Astrocyte of the cerebellum (primary cell): ENCODE measurements at regions not wholly inside any gene's neighbourhood (a gene's known extent, or its start where the extent isn't known, plus 50 kb on each side); places are given as distances from the start of the nearest gene placed in this dataset.
"Not testable (repeated sequence)": the region's sequence is repeated elsewhere in the genome, so short reads cannot be mapped to it uniquely, and the experiment has no call there.

Source experiments
- DNase-seq: peaks from one replicate; pipeline ENCODE4 v3.0.0-alpha.2; 2011; ENCODE audit warnings: low read depth
- H3K4me3 ChIP-seq: 2 replicates; pipeline ENCODE4 v1.5.1; 2011; ENCODE audit warnings: mild to moderate bottlenecking, low read depth, low read length, moderate library complexity
- CTCF ChIP-seq: IDR thresholded peaks from 2 replicates; pipeline ENCODE4 v1.5.1; 2012; ENCODE audit warnings: low read length, low read depth, moderate library complexity, mild to moderate bottlenecking; ENCODE audit errors: missing control alignments
- in situ Hi-C: cut with HindIII; loops from 2 replicates; pipeline ENCODE4 v1.10.0; 2017; ENCODE audit warnings: low sequenced_read_pairs

GRCh38 chr14:37711356-37711830, 116.0 kb downstream of the TTC6 start:
- DNase-seq, result no peak
- H3K4me3 ChIP-seq, result no peak overlapping the region
- in situ Hi-C loops, result loop anchor here (25.0 kb wide), 1 partner anchor 176 kb away; no protein-coding TSS in a partner anchor
- no peak for TF ChIP-seq CTCF

- in situ Hi-C loops, result loop anchor here (25.0 kb wide), 1 partner anchor 175 kb away; no protein-coding TSS in a partner anchor
- TF ChIP-seq CTCF, result no peak
- no peak overlapping the region for H3K4me3 ChIP-seq
- DNase-seq, result no peak
These were observed 116.5 kb downstream of the TTC6 start for GRCh38 chr14:37711831-37712475.

- DNase-seq, H3K4me3 ChIP-seq: not testable (repeated sequence)
- in situ Hi-C loops, result loop anchor here (25.0 kb wide), 1 partner anchor 175 kb away; no protein-coding TSS in a partner anchor
These were observed 117.0 kb downstream of the TTC6 start for GRCh38 chr14:37712476-37712860.

GRCh38 chr14:37712976-37713431, 117.6 kb downstream of the TTC6 start:
- H3K4me3 ChIP-seq, result no peak overlapping the region
- DNase-seq, result no peak
- no peak for TF ChIP-seq CTCF
- in situ Hi-C loops, result loop anchor here (25.0 kb wide), 1 partner anchor 174 kb away; no protein-coding TSS in a partner anchor

DNA sequence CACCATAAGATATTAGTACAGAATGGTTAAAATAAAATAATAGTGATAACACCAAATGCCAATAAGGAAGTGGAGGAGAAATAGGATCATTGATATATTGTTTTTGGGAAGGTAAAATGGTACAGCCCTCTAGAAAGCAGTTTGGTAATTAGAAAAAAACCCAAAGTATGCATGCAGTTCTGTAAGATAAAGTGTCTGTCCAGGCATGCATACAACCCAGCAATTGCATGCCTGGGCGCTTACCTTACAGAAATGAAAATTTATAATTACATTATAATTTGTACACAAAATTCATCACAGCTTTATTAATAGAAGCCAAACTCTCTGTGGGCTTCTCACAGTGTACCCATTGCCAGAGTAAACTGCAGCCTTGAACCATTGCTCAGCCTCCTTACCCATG, 124.7 kb downstream of the TTC6 start:
- in situ Hi-C loops, result loop anchor here (25.0 kb wide), 1 partner anchor 167 kb away; no protein-coding TSS in a partner anchor
- TF ChIP-seq CTCF, result no peak
- DNase-seq, result no peak
- H3K4me3 ChIP-seq, result no peak overlapping the region

GRCh38 chr14:37721976-37722659, 126.7 kb downstream of the TTC6 start:
- TF ChIP-seq CTCF, result no peak
- in situ Hi-C loops, result loop anchor here (25.0 kb wide), 1 partner anchor 165 kb away; no protein-coding TSS in a partner anchor
- no peak for DNase-seq
- no peak overlapping the region for H3K4me3 ChIP-seq

- TF ChIP-seq CTCF, result no peak
- no peak overlapping the region for H3K4me3 ChIP-seq
- no peak for DNase-seq
- in situ Hi-C loops, result loop anchor here (25.0 kb wide), 1 partner anchor 164 kb away; no protein-coding TSS in a partner anchor
These were observed 128.1 kb downstream of the TTC6 start for GRCh38 chr14:37723515-37723914.
